Suppressor macrophage (primary cell): ENCODE measurements at regions not wholly inside any gene's neighbourhood (a gene's known extent, or its start where the extent isn't known, plus 50 kb on each side); places are given as distances from the start of the nearest gene placed in this dataset.
"Not testable (repeated sequence)": the region's sequence is repeated elsewhere in the genome, so short reads cannot be mapped to it uniquely, and the experiment has no call there.

Experiments used
- DNase-seq, 4 experiments: peaks; one replicate each; pipeline ENCODE4 v3.0.0-alpha.2; 2020 to 2022

DNA sequence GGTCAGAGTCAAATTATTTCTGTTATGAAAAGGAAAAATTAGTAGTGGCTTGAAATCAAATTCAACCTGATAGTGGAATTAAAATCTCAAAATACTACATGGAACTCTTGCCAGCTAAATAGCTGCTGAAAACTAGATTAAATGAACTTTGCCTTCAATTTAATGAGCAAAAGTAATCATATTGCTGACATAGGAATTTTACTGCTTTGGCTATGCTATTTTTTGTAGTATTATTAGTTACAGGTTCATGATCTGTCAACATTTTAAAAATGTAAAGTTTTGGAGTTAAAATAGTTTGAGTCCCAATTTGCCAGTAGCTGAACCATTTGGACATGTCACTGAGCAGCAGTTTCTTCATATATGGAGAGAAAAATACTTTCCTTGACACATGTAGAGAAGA, 81.4 kb downstream of the RERGL start:
- DNase-seq, result no peak

GRCh38 chr12:17999174-17999801, 90.7 kb downstream of the RERGL start:
- no peak for DNase-seq

DNA sequence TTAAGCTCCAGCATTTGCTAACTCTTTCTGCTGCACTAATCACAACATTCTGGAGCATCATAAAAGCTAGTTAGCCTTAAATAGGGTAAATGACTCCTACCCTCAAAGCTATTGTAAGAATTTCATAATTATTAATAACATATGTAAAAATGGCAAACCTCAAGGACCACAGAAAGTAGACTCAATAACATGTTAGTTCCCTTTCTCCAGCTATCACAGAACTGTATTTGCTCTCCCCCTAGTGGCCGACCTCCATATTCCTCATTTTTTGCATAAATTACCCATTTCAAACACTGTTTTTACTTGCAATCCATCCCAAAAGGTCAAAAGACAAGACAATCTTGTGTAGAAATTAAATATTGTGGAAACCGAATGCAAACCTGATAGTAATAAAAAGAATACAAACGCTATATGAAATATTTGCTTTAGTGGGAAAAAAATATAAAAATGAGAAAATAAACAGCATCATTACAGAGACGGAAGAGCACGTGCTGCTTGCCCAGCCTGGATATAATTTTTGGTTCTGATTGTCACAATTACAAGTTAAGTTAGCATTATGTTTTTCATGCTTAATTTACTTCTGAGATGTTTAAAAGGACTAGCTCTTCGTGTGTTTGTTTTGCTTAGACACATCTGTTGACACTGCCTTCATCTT, 97.9 kb downstream of the RERGL start:
- DNase-seq, result peak; percentile 43 to 60 (median 54)

DNA sequence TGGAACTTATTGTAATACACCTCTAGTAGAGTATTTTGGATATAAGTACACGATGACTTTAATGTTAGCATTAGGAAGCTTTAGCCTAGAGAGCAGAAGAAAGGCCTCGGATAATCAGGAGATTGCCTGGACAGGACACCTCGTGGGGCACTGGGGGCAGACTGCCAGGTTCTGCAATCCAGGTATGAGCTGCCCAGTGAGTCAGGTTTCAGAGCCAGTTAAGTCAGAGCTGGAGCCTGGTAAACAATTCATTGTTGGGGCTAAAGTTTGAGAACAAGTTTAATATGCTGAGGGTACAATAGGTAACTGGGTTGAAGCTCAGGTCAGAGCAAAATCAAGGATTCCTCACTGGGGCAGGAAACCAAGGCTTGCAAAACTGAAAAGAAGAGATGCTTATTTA, 107.4 kb downstream of the RERGL start:
- DNase-seq, result no peak

GRCh38 chr12:17976202-17976601, 113.8 kb downstream of the RERGL start:
- no peak for DNase-seq

DNA sequence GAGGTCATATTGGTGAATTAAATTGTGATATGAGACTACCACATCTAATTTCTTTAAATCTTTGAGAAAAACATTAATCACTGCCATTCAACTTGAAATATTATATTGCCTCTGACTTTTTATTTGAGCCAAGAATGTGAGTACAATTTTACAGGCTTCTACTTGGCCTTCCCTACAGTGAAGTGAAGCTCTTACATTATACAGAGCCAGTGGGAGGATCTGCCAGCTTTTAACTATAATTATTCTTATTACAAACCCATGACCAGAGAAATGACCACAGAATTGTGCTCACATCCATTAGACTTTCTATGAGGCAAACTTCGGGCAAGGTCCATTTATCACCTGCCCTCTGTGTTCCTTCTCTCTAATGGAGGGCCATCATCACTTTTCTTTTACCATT, 114.2 kb downstream of the RERGL start:
- DNase-seq, result no peak

DNA sequence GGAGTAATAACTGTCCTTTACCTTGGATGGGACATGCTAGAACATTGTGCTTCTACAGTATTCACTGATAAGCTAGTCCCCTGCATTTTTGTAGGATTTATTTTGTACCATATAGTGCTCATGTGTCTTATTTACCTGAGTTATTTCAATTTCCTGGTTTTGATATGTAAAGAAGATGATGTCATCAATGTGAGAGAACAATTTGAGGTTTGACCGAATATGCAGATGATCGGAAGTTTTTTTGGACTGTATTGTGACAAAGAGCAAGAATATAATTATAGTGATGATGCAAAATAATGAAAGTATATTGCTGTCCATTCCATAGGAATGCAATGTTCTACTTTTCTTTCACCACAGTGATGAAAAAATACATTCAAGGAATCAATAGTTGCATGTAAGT, 114.8 kb downstream of the RERGL start:
- no peak for DNase-seq

DNA sequence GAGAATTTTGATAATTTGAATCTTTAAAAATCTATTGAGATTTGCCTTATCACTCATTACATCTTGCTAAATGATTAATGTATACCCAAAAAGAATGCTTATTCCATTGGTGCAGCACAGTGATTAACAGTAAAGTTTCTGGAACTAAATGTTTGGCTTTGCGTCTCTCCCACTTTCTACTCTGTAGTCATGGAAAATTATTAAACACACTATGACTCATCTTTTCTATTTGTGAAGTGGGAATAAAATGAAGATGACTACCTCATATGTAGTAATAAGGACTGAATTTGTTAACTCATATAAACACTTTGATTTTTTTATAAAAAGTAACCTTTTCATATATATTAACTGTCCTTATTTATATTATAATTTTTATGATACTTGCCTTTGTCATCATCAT, 118.1 kb downstream of the RERGL start:
- DNase-seq, result no peak

DNA sequence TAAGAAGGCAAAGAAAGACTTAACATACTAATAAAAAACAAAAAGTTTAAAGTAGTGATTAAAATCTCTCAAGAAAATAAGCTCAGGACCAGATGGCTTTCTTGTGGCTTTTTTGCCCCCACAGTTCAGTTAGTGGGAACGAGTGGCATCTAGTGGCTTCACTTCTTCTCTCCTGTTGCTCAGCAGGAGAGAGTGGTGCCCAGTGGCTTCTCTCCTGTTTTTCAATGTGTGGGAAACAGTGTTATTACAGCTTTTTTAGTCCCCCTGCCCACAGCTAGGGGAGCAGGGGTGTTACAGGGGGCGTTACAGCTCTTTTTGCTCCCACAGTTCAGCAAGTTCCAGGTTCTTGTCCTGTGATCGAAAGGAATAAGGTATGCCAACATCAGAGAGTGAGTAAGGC, 135.2 kb downstream of the RERGL start:
- no peak for DNase-seq

DNA sequence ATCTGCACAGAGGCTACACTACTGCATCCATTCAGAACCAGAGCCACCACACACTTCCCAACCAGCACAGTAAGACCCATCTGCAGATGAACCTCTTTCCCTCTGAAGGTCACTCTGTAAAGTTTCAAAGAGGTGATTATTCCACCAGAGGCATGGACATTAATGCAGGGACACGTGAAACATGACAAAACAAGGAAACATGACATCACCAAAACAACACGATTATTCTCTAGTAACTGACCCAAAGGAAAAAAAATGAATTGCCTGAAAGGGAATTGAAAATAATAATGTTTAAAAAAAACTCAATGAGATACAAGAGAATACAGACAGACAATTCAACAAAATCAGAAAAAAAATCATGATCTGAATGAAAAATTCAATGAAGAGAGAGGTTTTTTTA, 139.1 kb downstream of the RERGL start:
- no peak for DNase-seq

- no peak for DNase-seq
Observed at GRCh38 chr12:17949558-17950141, 140.3 kb downstream of the RERGL start.

GRCh38 chr12:17928708-17929366, 161.2 kb downstream of the RERGL start:
- no peak for DNase-seq

DNA sequence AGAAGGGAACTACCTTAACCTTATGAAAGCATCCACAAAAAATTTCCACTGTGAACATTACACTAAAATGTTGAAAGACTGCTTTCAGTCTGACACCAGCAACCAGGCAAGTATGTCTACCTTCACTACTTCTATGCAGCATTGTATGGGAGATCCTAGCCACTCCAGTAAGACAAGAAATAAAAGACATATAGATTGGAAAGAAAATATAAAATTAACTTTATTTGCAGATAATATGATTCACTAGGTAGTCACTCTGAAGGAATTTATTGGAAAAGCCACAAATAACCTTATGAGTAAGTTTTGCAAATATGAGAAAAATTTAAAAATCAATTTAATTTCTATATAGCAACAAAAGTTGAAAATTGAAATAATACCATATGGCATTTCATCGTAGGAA, 172.0 kb downstream of the RERGL start:
- DNase-seq, result no peak

- DNase-seq, result no peak
Observed at GRCh38 chr12:17884581-17884980, 205.4 kb downstream of the RERGL start.

DNA sequence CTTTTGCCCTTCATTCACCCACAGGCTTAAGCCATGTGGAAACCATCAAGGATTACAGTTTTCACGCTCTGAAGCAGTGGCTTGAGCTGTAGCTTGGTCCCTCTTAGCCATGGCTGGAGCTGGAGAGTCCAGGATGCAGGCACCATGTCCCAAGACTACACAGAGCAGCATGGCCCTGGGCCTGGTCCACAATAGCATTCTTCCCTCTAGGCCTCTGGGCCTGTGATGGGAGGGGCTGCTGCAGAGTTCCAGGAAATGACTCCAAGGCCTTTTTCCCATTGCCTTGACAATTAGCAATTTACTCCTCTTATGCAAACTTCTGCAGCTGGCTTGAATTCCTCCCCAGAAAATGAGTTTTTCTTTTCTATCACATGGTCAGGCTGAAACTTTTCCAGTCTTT, 211.3 kb downstream of the RERGL start:
- no peak for DNase-seq

GRCh38 chr12:17875230-17875629, 214.8 kb downstream of the RERGL start:
- no peak for DNase-seq

- no peak for DNase-seq
Observed at GRCh38 chr12:17866802-17867201, 223.2 kb downstream of the RERGL start.

- not testable (repeated sequence) for DNase-seq
Observed at GRCh38 chr12:17855548-17855947, 234.4 kb downstream of the RERGL start.

DNA sequence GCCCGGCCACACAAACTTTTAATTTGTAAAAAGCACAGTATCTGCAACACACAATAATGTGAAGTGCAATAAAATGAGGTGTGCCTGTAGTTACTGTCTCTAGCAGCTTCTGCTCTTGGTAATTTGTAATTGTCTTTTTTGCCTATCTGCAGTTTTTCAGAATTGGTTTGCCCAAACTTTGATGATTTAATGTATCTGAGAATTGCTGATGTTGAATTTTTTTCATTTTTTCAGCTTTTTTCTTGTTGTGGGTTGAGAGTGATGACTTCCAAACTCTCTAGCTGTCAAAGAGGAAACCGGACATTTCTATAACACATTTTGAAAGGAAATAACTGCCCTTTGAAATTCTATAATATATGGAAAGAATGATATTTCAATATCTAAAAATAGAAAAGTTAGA, 236.9 kb downstream of the RERGL start:
- DNase-seq, result no peak

GRCh38 chr12:17841496-17841895, 248.5 kb downstream of the RERGL start:
- DNase-seq, result no peak

GRCh38 chr12:17829813-17830212, 260.2 kb downstream of the RERGL start:
- no peak for DNase-seq

GRCh38 chr12:17818931-17819330, 271.1 kb downstream of the RERGL start:
- DNase-seq, result no peak

DNA sequence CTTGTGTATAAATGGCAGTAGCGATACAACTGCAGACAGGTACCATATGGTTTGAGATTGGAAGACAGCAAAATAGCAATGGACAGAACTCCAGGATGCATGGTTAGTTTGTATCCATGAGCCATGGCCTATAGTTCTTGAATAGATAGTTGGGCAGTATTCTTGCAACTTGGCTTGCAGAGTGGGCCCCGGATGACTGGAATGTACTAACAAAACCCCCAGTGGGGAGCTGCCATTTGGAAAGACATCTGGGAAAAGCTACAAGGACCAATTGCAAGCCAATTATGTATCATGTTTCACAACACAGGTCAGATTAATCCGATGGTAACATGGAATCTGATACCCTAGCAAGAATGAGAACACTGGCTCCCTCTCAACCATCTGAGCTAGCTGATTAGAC, 279.6 kb downstream of the RERGL start:
- DNase-seq, result no peak

DNA sequence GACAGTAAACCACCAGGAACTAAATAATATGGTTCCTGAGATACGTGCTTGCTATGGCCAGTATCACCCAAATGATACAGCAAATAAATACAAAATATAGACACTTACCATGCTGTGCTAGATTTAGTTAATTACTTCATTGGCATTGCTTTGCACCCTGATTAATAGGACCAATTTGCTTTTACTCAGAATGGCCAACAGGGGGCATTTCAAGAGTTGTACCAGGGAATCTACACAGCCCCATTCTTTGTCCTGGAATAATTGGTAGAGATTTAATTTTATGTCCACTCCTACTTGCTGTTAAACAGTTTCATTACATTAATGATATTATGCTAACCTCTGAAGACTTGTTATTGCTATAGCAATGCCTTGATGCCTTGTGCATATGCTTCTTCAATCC, 280.8 kb downstream of the RERGL start:
- DNase-seq, result no peak
